Loucy (cell line): ENCODE measurements at regions not wholly inside any gene's neighbourhood (a gene's known extent, or its start where the extent isn't known, plus 50 kb on each side); places are given as distances from the start of the nearest gene placed in this dataset.

Experiments
- H2AFZ ChIP-seq: fragments of 200-600 bp; sonication (generic); 2 replicates; pipeline ENCODE4 v1.6.0; 2016; ENCODE audit warnings: antibody characterized with exemption, mild to moderate bottlenecking, low read length, moderate library complexity
- H3F3A ChIP-seq: fragments of 200-600 bp; 2 replicates; pipeline ENCODE4 v1.6.0; 2016; ENCODE audit warnings: antibody characterized with exemption, low read depth, mild to moderate bottlenecking
- H3K27me3 ChIP-seq: fragments of 200-600 bp; sonication (generic); 2 replicates; pipeline ENCODE4 v1.6.1; 2014; ENCODE audit warnings: low read length, mild to moderate bottlenecking; ENCODE audit not compliant: insufficient read depth, poor library complexity, severe bottlenecking
- H3K36me3 ChIP-seq: fragments of 200-600 bp; sonication (generic); 2 replicates; pipeline ENCODE4 v1.6.1; 2016; ENCODE audit warnings: low read length; ENCODE audit not compliant: insufficient read depth
- H3K4me1 ChIP-seq: fragments of 200-600 bp; sonication (generic); 2 replicates; pipeline ENCODE4 v1.5.1; 2014; ENCODE audit warnings: low read length, mild to moderate bottlenecking; ENCODE audit not compliant: insufficient read depth, poor library complexity, severe bottlenecking
- H3K4me2 ChIP-seq: fragments of 200-600 bp; sonication (generic); 2 replicates; pipeline ENCODE4 v1.6.0; 2014; ENCODE audit warnings: antibody characterized with exemption, low read length, low read depth, mild to moderate bottlenecking; ENCODE audit not compliant: poor library complexity, severe bottlenecking
- H3K4me3 ChIP-seq: fragments of 200-600 bp; sonication (generic); 2 replicates; pipeline ENCODE4 v1.5.1; 2014; ENCODE audit warnings: low read length, mild to moderate bottlenecking, mixed read lengths; ENCODE audit not compliant: poor library complexity, severe bottlenecking
- H3K79me2 ChIP-seq: fragments of 200-600 bp; sonication (generic); 2 replicates; pipeline ENCODE4 v1.6.1; 2014; ENCODE audit warnings: low read length; ENCODE audit not compliant: insufficient read depth
- H3K9ac ChIP-seq: fragments of 200-600 bp; sonication (generic); 2 replicates; pipeline ENCODE4 v1.6.0; 2014; ENCODE audit warnings: mild to moderate bottlenecking, low read depth, low read length, moderate library complexity; ENCODE audit not compliant: poor library complexity, severe bottlenecking
- H3K9me2 ChIP-seq: fragments of 200-600 bp; sonication (generic); replicated peaks from 2 replicates; pipeline ENCODE4 v1.6.1; 2016; ENCODE audit warnings: low read depth, low read length, mixed read lengths
- H3K9me3 ChIP-seq: fragments of 200-600 bp; sonication (generic); 2 replicates; pipeline ENCODE4 v1.6.1; 2014; ENCODE audit warnings: mild to moderate bottlenecking, antibody characterized with exemption, low read length, low read depth; ENCODE audit not compliant: insufficient read depth
- H4K20me1 ChIP-seq: fragments of 200-600 bp; sonication (generic); 2 replicates; pipeline ENCODE4 v1.6.0; 2014; ENCODE audit warnings: antibody characterized with exemption, low read length, mild to moderate bottlenecking; ENCODE audit not compliant: insufficient read depth, poor library complexity, severe bottlenecking
- CTCF ChIP-seq: fragments of 200-600 bp; sonication (generic); conservative IDR thresholded peaks from 2 replicates; pipeline ENCODE4 v1.5.1; 2014; ENCODE audit warnings: mild to moderate bottlenecking, antibody characterized with exemption, low read length
- EZH2phosphoT487 ChIP-seq: fragments of 200-600 bp; IDR thresholded peaks from 2 replicates; pipeline ENCODE4 v1.6.1; 2018; ENCODE audit warnings: antibody characterized with exemption, mild to moderate bottlenecking, moderate library complexity, borderline replicate concordance

GRCh38 chr10:131843089-131843595 lies 57.7 kb upstream of the PPP2R2D start:
- TF ChIP-seq CTCF (no peak), EZH2phosphoT487 (no peak)
- no peaks in the 10 kb centered on the region for H3K36me3 ChIP-seq

GRCh38 chr10:131843881-131844284 lies 56.9 kb upstream of the PPP2R2D start:
- TF ChIP-seq CTCF: no peak
- TF ChIP-seq EZH2phosphoT487: no peak
- H4K20me1 ChIP-seq: no peaks in the 10 kb centered on the region

More at GRCh38 chr10:131843089-131843595, 57.7 kb upstream of the PPP2R2D start:
- no peaks in the 10 kb centered on the region for H4K20me1 ChIP-seq
- no peak overlapping the region for H3K4me3 ChIP-seq
- no peaks in the 10 kb centered on the region for H3F3A ChIP-seq
- no peak overlapping the region for H3K4me2 ChIP-seq
- no peaks in the 10 kb centered on the region for H3K4me1 ChIP-seq
- no peaks in the 10 kb centered on the region for H3K27me3 ChIP-seq
- H3K9me3 ChIP-seq: peaks cover 12% of the 10 kb centered on the region; the same call in 1 of the 2 replicates
- no peaks in the 10 kb centered on the region for H3K79me2 ChIP-seq
- H3K9ac ChIP-seq: no peak overlapping the region
- H3K9me2 ChIP-seq: no peaks in the 10 kb centered on the region
- H2AFZ ChIP-seq: no peak overlapping the region

GRCh38 chr10:131844529-131845084 lies 56.2 kb upstream of the PPP2R2D start:
- H3K79me2 ChIP-seq: no peaks in the 10 kb centered on the region
- H3F3A ChIP-seq: no peaks in the 10 kb centered on the region
- H2AFZ ChIP-seq: no peak overlapping the region
- no peaks in the 10 kb centered on the region for H3K36me3 ChIP-seq
- H3K9me2 ChIP-seq: no peaks in the 10 kb centered on the region
- H3K4me2 ChIP-seq: no peak overlapping the region
- no peaks in the 10 kb centered on the region for H3K4me1 ChIP-seq
- no peak for TF ChIP-seq CTCF
- TF ChIP-seq EZH2phosphoT487: no peak
- H3K9ac ChIP-seq: no peak overlapping the region
- H3K9me3 ChIP-seq: peaks cover 12% of the 10 kb centered on the region; the same call in 1 of the 2 replicates
- no peak overlapping the region for H3K4me3 ChIP-seq
- no peaks in the 10 kb centered on the region for H4K20me1 ChIP-seq
- no peaks in the 10 kb centered on the region for H3K27me3 ChIP-seq

More at GRCh38 chr10:131843881-131844284, 56.9 kb upstream of the PPP2R2D start:
- peaks cover 12% of the 10 kb centered on the region; the same call in 1 of the 2 replicates for H3K9me3 ChIP-seq
- H2AFZ ChIP-seq: no peak overlapping the region
- H3K36me3 ChIP-seq: no peaks in the 10 kb centered on the region
- H3K27me3 ChIP-seq: no peaks in the 10 kb centered on the region
- H3K79me2 ChIP-seq: no peaks in the 10 kb centered on the region
- H3K9ac ChIP-seq: no peak overlapping the region
- no peaks in the 10 kb centered on the region for H3K4me1 ChIP-seq
- no peaks in the 10 kb centered on the region for H3K9me2 ChIP-seq
- no peak overlapping the region for H3K4me2 ChIP-seq
- H3K4me3 ChIP-seq: no peak overlapping the region
- H3F3A ChIP-seq: no peaks in the 10 kb centered on the region
